Gastroesophageal sphincter (tissue), 3 donors: ENCODE measurements at regions not wholly inside any gene's neighbourhood (a gene's known extent, or its start where the extent isn't known, plus 50 kb on each side); places are given as distances from the start of the nearest gene placed in this dataset.

ENCODE experiments used
- CTCF ChIP-seq, 4 experiments: fragments of 200-600 bp in 2 of 4; fragments of 450-650 bp in 2 of 4; sonication (generic) in 1 of 4; IDR thresholded peaks; one replicate each; pipeline ENCODE4 v1.5.1; 2017 to 2019; ENCODE audit warnings: antibody characterized with exemption in 4 of 4, mild to moderate bottlenecking in 2 of 4, moderate library complexity in 2 of 4
- POLR2AphosphoS5 ChIP-seq: sonication (generic); formaldehyde crosslinking; IDR thresholded peaks from one replicate; pipeline ENCODE4 v1.6.1; 2017; ENCODE audit warnings: antibody characterized with exemption

- TF ChIP-seq CTCF (IDR thresholded peaks at IDR 0.05) = no peak
- no peak for TF ChIP-seq POLR2AphosphoS5
These were observed 178.7 kb upstream of the POU2AF2 start for GRCh38 chr11:111066846-111067245.
